NB4 (cell line): ENCODE measurements at regions not wholly inside any gene's neighbourhood (a gene's known extent, or its start where the extent isn't known, plus 50 kb on each side); places are given as distances from the start of the nearest gene placed in this dataset.

Source experiments
- CTCF ChIP-seq: IDR thresholded peaks from one replicate; pipeline ENCODE4 v1.5.1; 2012; ENCODE audit warnings: low read depth, low read length
- MAX ChIP-seq: IDR thresholded peaks from 2 replicates; pipeline ENCODE4 v1.6.1; 2011; ENCODE audit warnings: low read depth, low read length
- MYC ChIP-seq: IDR thresholded peaks from 2 replicates; pipeline ENCODE4 v1.6.1; 2011; ENCODE audit warnings: low read depth, low read length
- POLR2A ChIP-seq: IDR thresholded peaks from 2 replicates; pipeline ENCODE4 v1.6.1; 2011; ENCODE audit warnings: mild to moderate bottlenecking; ENCODE audit not compliant: insufficient read length; ENCODE audit errors: extremely low read depth

- TF ChIP-seq CTCF (no peak), POLR2A (no peak), MYC (no peak), MAX (no peak)
Observed at GRCh38 chr17:12328204-12328603, 307.5 kb downstream of the MAP2K4 start.
